HG03575 (cell line): ENCODE measurements at regions not wholly inside any gene's neighbourhood (a gene's known extent, or its start where the extent isn't known, plus 50 kb on each side); places are given as distances from the start of the nearest gene placed in this dataset.

Source experiments
- ATAC-seq: cut with Tn5 transposase; IDR thresholded peaks from one replicate; pipeline ENCODE4 v1.9.1; 2021; ENCODE audit not compliant: unreplicated experiment, insufficient number of reproducible peaks, low FRiP score; ENCODE audit errors: extremely low read depth

GRCh38 chr9:23539311-23539710, 286.7 kb downstream of the ELAVL2 start:
- ATAC-seq = no peak

DNA sequence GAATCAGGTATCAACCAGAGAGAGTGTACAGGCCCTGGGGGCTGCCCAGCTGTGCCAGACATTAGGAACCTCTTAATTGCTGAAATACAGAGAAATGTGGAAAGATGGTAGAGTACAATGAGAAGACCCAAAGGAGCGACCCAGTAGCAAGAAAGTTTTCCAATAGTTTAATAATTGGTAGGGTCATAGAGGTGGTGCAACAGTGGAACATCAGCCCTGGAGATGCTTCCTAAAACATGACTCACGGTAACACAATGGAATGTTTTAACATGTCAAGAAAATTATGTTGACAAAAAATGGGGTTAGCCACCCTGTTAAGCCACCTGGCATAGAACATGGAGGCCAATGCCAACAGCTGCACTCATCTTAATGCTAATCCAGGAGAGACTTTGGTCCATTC, 284.1 kb downstream of the ELAVL2 start:
- ATAC-seq = no peak

DNA sequence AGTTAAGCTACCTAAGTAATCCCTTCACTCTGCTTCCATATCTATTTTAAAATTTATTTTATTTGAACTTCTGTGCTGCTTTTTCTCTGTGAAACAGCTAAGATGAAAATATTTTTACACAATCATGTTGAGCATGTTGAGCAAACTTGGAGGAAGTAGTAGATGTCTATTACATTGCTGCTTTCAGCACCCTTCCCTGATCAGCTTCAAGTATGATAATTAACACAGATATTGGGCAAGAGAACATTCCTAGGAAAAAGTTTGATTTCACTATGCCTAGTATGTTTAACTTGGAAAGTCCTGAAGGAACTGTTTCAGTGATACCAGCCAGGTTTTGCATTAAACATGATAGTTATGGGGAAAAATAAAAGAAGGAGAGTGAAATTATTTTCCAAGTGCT, 283.6 kb downstream of the ELAVL2 start:
- no peak for ATAC-seq

- ATAC-seq = no peak
These were observed 283.1 kb downstream of the ELAVL2 start for GRCh38 chr9:23542927-23543326.

DNA sequence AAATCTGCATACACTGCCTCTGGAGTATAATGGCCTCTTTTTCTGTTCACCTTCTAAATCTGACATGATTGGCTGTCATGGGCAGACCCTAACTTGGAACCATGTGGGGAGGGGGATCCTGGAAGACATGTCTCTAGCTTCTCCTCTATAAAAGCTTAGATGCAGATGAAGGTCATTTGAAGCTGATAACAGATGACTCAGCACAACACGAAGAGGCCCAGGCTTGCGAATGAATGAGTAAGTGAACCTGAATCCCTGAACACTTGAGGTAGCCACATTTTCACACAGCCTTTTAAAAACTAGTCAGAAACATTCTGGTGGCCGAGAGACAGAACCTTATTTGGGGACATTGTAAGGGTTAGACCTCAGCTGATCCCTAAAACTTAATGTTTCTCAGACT, 282.6 kb downstream of the ELAVL2 start:
- no peak for ATAC-seq

DNA sequence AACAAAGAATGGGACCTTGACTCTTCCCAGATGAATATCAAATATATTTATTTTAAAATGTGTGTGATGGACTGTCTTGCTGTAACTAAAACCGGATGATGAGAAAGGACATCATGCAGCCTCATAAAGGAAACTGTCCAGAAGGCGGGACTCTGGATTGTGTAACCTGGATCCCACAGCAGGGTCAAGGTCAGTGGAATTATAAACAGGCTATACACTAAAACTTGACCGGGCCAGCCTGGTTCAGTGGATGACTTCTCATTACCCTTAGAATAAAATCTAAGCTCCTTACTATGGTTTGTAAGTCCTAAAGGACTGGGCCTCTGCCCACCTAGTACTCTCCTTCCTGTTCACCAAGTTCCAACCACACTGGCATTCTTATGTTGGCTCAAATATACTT, 280.3 kb downstream of the ELAVL2 start:
- no peak for ATAC-seq

DNA sequence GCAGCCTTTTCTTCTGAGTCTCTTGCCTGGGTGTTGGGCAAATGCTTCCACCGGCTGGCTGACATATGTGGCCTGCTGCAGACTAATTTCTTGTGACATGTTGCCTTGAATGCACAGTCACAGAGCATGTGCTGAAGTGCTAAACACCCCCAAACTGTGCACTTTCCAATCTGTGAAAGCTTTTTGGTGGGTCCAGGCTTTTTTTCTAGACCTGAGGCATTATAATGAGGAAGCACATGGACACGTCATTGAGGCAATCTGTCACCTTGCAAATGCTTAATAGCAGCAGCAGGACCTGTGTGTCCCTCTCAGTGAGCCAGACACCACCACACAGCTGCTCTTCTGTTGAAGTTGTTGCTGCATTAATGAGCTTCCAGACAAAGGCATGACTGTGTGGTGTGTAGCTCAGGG, 274.7 kb downstream of the ELAVL2 start:
- no peak for ATAC-seq

GRCh38 chr9:23551929-23552707, 273.9 kb downstream of the ELAVL2 start:
- no peak for ATAC-seq

DNA sequence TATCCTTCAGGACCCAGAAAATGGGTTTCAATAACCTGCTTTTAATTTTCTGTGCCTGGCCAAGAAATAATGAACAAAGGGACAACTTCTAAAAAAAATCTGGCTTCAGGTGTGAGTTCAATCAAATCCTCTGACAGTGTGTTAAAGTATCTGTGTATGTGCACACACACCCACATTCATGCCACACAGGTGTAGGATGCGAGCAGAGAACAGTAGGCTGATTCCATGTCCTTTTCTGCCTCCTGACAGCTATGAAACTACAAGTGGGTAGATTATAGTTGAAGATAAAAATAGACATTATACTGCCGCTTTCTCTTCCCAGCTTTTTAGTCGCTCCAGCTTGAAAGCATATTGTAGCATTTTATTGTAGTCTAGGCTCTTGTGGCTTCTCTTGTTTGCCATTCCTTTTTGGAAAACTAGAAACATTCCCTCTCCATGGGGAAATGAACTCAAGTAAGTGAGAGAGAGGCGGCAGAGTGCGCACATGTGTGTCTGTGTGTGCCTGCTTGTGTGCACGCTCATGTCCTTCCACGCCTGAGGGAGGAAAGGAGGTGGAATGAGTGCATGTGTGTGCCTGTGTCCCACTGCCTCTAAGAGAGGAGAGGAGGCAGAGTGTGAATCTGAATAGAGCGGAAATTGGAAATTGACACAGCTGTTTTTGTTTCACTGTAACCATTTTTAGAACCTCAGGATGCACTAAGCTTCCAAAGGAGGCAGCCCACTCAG, 273.0 kb downstream of the ELAVL2 start:
- no peak for ATAC-seq

DNA sequence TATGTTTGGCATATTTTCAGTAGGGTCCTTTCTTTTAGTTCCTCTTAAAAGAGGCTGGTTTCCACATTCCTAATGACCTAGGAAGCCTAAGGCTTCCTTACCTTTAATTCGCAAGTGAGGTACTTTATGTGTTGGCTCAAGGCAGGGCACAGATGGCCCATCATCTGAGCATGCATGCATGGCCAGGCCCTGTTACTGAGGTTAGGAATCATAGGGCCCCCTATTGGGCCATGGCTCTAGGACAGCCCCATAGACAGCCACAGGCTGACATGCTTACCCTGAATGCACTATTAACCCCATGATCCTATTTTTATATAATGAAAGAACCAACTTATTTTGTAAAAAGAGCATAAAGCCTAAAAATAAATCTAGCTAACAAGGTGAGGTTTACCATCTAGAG, 271.4 kb downstream of the ELAVL2 start:
- no peak for ATAC-seq

DNA sequence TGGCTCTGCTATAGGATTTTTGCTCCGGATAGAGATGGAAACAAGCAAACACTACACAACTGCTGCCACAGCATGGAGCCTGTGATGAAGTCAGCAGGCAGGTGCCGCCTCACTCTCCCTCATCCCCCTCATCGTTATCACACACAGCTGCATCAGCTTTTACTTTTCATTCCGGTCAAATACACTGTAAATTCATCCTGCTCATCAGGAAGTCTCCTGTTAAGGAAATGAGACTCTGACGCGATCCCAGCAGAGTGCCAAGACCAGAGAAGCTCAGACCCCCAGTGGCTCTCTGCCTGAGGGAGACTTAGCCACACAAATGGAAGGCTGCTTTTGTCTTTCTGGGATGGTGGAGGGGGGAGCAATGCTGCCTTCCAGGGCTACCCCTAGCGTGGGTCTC, 270.2 kb downstream of the ELAVL2 start:
- ATAC-seq = no peak

DNA sequence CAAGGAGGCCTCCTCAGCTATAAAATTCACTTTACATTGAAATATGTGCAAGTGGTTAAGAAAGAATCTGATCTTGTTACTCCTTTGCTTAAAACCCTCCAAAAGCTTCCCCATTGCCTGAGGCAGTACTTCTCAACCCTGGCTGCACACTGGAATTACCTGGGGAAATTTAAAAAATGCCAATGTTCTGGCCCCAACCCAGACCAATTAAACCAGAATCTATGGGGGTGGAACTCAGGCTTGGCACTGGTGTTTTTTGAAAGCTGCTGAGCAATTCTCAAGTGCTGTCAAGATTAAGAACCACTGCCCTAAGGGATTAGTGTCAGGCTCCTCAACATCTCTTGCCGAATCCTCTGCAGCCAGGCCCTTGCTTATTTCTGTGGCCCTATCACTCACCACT, 269.6 kb downstream of the ELAVL2 start:
- no peak for ATAC-seq

- ATAC-seq = no peak
These were observed 268.4 kb downstream of the ELAVL2 start for GRCh38 chr9:23557689-23558088.

- ATAC-seq = no peak
These were observed 266.5 kb downstream of the ELAVL2 start for GRCh38 chr9:23559522-23559921.

GRCh38 chr9:23563517-23563916, 262.5 kb downstream of the ELAVL2 start:
- no peak for ATAC-seq

GRCh38 chr9:23567516-23568165, 258.4 kb downstream of the ELAVL2 start:
- ATAC-seq = no peak

DNA sequence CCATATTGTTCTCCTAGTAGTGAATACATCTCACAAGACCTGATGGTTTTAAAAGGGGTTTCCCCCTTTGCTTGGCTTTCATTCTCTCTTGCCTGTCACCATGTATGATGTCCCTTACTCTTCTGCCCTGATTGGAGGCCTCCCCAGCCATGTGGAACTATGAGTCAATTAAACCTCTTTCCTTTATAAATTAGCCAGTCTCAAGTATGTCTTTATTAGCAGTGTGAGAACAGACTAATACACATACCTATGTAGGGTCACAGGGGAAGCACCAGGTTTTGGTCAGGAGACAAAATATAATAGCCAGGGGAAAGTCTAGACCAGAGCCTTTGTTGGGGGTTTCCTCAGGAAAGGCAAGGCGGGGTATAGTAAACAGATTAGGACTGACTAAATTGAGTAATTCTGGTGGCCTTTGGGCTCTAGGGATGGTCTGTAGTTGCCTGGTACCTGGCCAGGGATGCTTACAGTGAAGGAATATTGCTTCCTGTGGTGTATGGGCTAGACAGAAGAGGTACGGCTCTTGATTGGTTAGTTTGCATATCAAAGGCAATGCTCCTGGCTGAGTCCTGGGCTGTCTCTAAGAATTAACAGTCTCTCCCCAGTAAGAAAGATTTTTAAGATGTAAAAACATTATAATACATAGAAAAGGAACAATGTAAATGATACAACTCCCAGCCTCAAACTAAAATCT, 254.5 kb downstream of the ELAVL2 start:
- ATAC-seq = no peak

DNA sequence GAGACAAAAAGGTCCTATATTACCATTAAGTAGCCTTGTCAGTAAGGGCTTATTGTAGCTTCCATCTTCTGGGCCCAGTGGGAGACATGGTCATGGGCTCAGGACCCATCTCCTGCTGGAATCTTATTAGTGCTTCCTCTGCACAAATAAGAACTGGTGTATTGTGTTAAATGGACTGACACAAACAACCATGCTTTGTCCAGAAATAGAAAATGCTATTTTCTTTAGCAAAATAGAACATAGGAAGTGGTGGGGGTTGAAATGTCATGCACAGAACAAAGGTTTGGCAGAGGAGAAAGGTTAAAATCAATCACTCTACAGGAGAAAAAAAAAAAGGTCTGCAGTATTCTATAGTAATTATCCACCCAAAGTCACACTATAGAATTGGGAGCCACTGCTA, 252.2 kb downstream of the ELAVL2 start:
- no peak for ATAC-seq

GRCh38 chr9:23577611-23578010, 248.4 kb downstream of the ELAVL2 start:
- no peak for ATAC-seq

DNA sequence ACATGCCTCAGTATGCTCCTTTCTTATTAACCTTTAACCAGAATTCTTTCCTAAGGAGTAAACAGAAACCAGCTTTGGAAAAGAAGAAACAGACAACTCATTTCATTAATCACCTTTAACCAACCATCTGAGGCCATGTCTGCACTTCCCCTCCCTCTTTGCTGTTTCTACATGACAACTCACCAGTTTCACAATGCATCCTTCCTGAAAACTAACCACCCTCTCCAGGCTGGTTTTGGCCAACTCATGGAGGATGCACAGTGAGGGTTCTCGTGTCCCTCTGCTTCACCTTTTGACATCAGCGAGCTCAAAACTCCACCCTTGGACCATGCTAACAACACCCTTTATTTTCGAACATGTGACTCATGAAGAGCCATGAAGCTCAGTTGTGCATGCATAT, 244.1 kb downstream of the ELAVL2 start:
- no peak for ATAC-seq
